ENCODE measurements at regions not wholly inside any gene's neighbourhood (a gene's known extent, or its start where the extent isn't known, plus 50 kb on each side); places are given as distances from the start of the nearest gene placed in this dataset.
"Not testable (repeated sequence)": the region's sequence is repeated elsewhere in the genome, so short reads cannot be mapped to it uniquely, and the experiment has no call there.

DNA sequence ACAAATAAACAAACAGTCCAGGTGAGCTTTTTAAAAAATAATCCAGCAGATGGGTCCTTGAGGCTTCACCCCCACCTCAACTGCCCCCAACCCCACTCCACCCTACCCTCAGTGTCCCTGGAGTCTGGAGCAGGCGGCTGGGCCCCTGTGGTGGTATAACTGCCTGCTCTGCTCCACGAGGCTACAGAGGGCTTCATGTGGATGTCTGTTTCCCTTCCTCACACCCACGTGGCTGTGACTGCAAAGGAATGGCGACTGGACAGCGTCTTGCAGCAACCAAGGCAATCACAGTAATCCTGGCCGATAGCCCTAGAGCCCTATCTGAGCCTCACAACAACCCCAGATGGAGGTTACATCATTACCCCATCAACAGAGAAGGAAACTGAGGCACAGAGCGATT, 76.5 kb downstream of the SLC2A10 start:
- no peak for DNase-seq

DNA sequence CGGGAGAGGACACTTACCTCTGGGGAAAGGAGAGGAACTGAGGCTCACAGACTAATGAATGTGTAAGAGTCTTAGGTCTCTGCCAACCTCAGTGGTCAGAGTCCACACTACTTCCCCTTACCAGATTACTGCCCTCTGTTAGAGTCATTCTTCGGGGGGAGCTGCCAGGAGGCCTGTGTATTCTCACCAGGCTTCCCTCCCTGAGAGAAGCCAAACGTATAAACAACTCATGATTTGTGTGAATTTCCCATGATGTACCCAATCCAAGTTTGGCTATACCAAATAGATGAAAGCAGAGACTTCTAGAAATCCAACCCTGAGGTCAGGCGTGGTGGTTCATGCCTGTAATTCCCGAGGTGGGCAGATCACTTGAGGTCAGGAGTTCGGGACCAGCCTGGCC, 77.1 kb downstream of the SLC2A10 start:
- DNase-seq: no peak

- DNase-seq: no peak
Observed at GRCh38 chr20:46787991-46788762, 78.7 kb downstream of the SLC2A10 start.

- not testable (repeated sequence) for DNase-seq
Observed at GRCh38 chr20:46788763-46789091, 79.3 kb downstream of the SLC2A10 start.

- DNase-seq: no peak
Observed at GRCh38 chr20:46789339-46790028, 80.0 kb downstream of the SLC2A10 start.

DNA sequence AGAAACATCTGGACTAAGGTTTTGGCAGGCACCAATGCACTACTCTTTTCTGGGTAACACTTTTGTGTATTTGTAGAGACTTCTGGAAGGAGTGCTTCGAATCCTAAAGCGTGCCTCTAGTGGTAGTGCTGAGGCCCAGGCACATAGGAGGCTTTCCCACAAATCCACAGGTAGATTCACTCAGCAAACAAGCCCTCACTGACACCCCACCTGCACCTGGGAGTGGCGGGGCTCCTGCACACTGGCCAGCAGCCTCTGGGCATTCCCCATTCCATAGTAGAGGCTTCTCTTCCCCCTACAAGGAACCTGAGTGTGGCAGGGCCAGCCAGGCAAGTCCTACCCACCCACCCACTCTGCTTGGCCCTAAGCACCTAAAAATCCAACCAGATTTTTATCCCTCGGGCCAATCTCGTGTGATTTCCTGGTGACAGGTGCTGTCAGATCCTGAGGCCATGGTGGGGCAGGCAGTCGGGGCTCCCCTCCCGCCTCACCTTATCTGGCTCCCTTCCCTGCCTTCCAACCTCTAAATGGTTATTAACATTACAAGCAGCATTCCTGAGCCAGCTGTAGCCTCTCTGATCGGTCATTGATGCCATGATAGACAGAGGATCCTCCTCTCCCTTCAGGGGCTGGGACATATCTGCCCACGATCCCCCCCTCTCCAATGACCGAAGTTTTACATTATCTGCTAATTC, 82.4 kb downstream of the SLC2A10 start:
- DNase-seq: no peak

- no peak for DNase-seq
Observed at GRCh38 chr20:46797206-46797605, 87.8 kb downstream of the SLC2A10 start.

DNA sequence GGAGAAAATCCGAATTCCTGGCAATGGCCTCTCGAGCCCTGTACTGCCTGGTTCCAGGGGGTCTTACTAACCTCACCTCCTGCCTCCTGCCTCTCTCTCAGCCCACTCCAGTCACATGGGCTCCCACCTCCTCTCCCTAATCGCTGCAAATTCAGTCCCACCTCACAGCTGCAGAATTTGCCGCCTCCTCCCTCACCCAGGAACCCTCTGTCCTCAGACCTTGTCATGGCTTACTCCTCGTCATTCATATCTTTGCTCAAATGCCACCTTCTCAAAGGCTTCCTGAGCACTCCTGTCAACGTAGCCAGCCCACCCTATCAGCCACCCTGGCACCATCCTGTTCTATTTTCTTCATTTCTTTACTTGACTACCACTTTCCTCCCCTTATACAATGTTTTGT, 89.0 kb downstream of the SLC2A10 start:
- DNase-seq: no peak

DNA sequence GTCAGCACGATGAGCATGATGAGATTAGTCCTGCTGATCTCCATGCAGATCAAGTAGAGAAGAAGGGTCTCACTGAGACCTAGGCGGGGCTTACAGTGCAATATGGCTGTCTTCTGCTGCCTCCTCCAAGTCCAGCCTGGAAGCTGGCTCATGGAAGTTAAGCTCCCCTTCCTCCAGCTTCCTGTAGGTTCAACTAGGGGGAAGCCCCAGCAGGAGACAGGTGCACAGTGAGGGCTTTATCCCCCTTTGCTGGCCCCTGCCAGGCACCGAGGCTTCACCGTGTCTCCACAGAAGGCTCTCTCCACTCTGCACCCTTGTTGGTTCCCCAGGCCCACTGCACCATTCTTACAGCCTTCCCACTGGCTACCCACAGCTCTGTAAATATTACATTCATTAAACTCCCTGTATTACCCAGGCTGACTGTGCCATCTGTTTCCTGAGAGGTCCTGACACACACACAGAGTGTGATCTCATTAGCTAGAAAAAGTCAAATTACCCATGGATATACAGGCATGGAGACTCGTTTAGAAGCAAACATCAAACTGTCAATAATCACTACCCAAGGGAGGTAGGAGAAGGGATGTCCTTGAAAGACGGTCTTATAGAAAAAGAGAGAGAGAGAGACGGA, 90.4 kb downstream of the SLC2A10 start:
- DNase-seq: no peak

- no peak for DNase-seq
Observed at GRCh38 chr20:46800409-46800804, 91.0 kb downstream of the SLC2A10 start.

DNA sequence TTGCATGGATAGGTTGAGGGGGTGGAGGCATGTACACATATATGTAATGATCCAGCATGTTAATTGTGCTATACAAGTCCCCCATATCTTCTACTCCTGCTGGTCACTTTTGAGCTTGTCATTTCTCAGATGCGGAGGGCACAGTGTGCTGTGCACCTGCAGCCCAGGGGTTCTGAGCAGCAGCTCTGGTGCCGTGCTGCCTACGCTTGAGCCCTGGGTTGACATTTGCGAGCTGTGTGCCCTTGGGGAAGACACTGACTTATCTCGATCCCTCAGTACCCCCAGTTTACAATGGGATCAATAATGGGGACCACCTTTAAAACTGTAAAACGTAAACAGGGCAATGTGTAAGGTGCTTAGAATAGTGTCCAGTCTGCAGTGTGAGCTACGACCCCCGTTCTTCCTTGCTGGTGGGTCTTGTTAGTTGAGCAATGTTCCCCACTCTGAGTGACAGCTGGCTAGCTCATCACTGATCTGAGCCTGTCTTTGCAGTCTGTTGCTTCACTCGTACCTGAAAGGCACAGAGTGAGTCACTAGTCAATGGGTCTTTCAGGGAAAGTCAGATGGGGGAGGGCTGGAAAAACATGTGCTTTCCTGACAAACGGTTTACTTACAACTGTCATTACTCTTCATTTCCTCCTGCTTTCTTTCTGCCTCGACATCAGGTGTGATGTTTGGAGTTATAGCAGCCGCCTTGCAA, 91.7 kb downstream of the SLC2A10 start:
- no peak for DNase-seq

- DNase-seq: no peak
Observed at GRCh38 chr20:46802722-46803121, 91.9 kb upstream of the EYA2 start.

GRCh38 chr20:46803123-46804020, 91.3 kb upstream of the EYA2 start:
- no peak for DNase-seq

- DNase-seq: no peak
Observed at GRCh38 chr20:46804126-46804525, 90.5 kb upstream of the EYA2 start.

DNA sequence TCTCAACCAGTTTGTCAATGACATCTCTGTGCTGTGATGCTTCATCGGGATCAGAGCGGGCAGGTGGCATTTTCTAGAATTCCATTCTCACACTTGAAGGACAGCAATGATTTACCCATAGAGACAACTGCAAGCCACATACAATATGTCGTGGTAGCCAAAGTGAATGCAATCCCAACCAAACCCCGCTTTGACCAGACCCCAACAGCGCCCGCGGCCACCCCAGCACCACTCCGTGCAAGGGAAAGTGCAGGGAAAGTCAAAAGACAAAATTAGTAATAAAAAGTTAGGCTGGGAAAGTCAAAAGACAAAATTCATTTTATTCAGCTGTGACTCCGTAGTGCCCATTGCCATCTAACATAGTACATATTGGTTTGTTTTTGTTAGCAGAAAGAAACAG, 88.8 kb upstream of the EYA2 start:
- no peak for DNase-seq

- no peak for DNase-seq
Observed at GRCh38 chr20:46807998-46808397, 86.6 kb upstream of the EYA2 start.

GRCh38 chr20:46808565-46808964, 86.1 kb upstream of the EYA2 start:
- DNase-seq: no peak

- no peak for DNase-seq
Observed at GRCh38 chr20:46809706-46810360, 84.8 kb upstream of the EYA2 start.

- no peak for DNase-seq
Observed at GRCh38 chr20:46810448-46811223, 84.0 kb upstream of the EYA2 start.
